Mammary epithelial cell (primary cell): ENCODE measurements at regions not wholly inside any gene's neighbourhood (a gene's known extent, or its start where the extent isn't known, plus 50 kb on each side); places are given as distances from the start of the nearest gene placed in this dataset.

ENCODE experiments used
- EZH2 ChIP-seq: IDR thresholded peaks from 2 replicates; pipeline ENCODE4 v1.6.1; 2012; ENCODE audit warnings: low read length, inconsistent platforms, borderline replicate concordance
- TF ChIP-seq, protein P1 (sequence below), 2 donors: IDR thresholded peaks in 1 of 2; conservative IDR thresholded peaks in 1 of 2; 2 replicates each; pipeline ENCODE4 v1.5.1; 2011 to 2012; ENCODE audit warnings: inconsistent platforms in 2 of 2, low read length in 2 of 2, mild to moderate bottlenecking in 2 of 2, control low read depth in 1 of 2, low read depth in 1 of 2; ENCODE audit not compliant: insufficient read depth in 1 of 2; ENCODE audit errors: extremely low read depth in 1 of 2

DNA sequence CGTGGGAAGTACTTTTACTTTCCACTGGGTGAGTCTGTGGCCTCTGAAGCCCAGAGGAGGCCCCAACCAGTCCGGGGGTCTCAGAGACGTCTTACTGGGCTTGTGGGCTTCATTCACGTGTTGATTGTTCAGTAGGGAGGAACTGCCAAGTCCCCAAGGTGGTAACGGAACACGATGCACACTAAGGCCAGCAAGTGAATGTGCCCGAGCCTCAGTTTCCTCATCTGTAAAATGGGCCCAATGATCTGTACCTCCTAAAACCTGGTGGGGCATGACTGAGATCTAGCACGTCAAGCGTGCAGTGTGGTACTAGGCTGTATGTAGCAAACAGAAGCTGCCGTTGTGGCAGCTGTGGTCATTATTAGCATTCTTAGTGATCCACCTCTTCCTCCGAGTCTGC, 499.1 kb downstream of the MN1 start:
- TF ChIP-seq, protein P1, sequence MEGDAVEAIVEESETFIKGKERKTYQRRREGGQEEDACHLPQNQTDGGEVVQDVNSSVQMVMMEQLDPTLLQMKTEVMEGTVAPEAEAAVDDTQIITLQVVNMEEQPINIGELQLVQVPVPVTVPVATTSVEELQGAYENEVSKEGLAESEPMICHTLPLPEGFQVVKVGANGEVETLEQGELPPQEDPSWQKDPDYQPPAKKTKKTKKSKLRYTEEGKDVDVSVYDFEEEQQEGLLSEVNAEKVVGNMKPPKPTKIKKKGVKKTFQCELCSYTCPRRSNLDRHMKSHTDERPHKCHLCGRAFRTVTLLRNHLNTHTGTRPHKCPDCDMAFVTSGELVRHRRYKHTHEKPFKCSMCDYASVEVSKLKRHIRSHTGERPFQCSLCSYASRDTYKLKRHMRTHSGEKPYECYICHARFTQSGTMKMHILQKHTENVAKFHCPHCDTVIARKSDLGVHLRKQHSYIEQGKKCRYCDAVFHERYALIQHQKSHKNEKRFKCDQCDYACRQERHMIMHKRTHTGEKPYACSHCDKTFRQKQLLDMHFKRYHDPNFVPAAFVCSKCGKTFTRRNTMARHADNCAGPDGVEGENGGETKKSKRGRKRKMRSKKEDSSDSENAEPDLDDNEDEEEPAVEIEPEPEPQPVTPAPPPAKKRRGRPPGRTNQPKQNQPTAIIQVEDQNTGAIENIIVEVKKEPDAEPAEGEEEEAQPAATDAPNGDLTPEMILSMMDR (conservative IDR thresholded peaks at IDR 0.05 in 1 of 2, IDR thresholded peaks at IDR 0.05 in 1 of 2; ENCODE audit: extremely low read depth in 1 of 2, insufficient read depth in 1 of 2, low read depth in 1 of 2, low read length in 2 of 2) = no peak
- no peak for TF ChIP-seq EZH2
